NCI-H187 (cell line): ENCODE measurements at regions not wholly inside any gene's neighbourhood (a gene's known extent, or its start where the extent isn't known, plus 50 kb on each side); places are given as distances from the start of the nearest gene placed in this dataset.
"Not testable (repeated sequence)": the region's sequence is repeated elsewhere in the genome, so short reads cannot be mapped to it uniquely, and the experiment has no call there.

Experiments used
- DNase-seq, 2 experiments: peaks; one replicate each; lab custom pipeline; 2025; lab: John Stamatoyannopoulos, UW

DNA sequence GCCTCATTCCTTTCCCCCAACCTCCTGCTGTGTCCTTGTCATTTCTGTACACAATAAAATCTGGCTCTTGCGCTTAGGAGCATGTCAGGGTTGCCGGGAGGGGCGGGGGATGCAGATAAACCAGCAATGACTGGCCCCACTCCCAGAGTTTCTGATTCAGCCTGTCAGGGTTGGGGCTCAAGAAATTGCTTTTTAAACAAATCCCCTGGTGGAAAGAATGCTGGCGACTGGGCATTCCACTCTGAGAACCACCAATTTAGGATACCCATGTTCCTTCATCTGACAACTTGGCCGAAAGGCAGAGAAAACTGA, 376.4 kb downstream of the TCERG1L start:
- DNase-seq = no peak

DNA sequence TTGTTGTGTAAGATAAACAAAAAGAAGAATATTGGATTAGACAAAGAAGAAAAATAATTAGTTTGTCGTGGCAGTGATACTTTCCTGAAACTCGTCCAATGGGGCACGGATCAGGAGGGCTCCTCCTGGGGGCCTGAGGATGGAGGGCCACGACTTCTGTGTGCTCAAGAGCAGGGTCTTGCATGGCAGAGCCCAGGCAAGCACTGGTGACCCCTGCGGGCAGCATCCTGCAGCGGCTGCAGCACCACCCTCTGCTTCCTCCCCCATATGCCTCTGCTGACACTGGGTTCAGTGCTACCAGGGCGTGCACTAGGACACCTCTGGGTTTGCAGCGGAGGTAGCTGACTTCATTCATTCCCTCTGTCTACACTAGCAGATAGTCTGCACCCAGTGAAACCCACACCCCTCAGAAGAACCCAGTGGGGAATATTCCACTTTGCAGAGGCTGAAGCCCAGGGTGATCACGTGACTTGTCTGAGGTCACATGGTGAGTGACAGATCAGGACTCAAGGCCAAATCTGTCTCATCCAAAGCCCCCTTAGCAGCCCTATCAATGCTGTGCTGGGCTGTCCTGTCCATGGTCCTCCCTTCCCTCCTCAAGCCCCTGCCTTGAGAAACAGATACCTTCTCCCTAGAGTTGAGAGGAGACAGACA, 375.5 kb downstream of the TCERG1L start:
- no peak for DNase-seq

DNA sequence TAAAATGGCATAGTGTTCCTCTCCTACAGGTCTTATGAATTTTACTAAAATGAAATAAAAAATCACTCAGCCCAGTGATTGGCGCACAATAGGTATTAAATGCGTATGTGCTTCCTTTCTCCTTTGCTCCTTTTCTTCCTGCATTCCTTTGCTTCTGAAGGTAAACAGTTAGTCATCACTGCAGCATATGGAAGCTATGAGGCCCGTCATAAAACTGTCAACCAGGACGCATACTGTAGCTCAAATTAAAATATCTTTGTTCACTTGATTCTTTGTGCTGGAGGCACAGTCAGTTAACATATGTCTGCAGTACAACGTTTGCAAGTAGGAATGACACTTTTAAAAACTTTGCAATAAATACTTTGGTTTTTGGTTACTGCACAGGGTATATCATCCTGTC, 374.7 kb downstream of the TCERG1L start:
- DNase-seq = no peak

DNA sequence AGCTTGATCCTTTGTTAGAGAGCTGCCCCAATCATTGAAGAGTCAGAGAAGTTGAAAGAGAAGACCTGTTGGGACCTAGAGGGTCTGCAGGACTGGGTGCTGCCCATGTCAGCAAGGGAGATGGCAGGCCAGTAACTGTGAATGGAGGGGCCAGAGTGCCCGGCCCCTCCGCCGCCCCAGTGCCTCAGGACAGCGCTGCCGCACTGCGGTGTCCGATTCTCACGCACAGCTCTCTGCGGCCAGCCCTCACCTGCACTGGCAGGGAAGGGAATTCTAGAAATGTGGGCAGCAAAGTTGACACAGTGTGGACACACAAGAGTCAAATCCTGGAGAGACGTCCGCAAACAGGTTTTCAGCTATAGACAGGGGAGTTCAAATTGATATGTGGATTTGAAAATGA, 373.5 kb downstream of the TCERG1L start:
- DNase-seq = no peak

DNA sequence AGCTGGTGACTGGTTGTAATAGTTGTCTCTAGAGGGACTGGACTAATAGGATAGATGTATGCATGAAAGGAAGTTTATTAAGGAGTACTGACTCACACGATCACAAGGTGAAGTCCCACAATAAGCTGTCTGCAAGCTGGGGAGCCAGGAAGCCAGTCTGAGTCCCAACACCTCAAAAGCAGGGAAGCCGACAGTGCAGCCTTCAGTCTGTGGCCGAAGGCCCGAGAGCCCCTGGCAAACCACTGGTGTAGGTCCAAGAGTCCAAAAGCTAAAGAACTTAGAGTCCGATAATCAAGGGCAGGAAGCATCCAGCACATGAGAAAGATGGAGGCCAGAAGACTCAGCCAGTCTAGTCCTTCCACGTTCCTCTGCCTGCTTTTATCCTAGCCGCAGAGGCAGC, 372.6 kb downstream of the TCERG1L start:
- not testable (repeated sequence) for DNase-seq

DNA sequence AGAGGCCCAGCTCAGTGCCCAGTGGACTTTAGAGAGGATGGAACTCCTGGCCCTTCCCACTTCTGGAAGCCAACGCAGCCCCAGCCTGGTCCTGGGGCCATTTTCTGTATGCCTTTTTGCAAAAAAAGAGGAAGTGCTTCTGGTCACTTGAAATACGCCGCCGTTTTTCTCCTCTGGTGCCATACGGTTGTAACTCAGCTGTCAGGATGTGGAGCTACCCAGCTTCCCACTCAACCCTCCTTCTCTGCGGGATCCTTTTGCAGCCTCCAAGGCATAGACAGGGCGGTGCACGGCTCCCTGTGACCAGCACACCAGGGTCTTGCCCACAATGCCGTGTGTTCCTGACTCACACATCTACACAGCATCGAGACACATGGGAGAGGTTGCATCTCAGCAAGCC, 369.6 kb downstream of the TCERG1L start:
- no peak for DNase-seq

DNA sequence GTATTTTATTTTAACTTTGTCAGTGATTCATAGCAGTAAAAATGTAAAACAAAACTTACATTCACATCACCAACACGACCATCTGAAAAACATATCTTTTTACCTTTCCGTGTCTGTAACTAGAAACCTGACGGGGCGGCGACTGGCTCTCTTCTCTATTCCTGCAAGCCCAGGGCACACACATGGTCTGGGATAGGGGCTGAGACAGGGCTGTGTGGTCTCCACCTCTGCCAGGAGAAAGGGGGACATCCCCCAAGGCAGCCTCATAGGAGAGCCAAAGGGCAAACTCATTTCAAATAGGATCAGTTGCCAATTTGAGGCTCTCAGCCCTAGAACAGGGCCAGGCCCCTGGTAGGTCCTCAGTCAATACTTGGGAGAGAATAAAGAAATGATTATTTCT, 359.4 kb downstream of the TCERG1L start:
- DNase-seq = no peak

DNA sequence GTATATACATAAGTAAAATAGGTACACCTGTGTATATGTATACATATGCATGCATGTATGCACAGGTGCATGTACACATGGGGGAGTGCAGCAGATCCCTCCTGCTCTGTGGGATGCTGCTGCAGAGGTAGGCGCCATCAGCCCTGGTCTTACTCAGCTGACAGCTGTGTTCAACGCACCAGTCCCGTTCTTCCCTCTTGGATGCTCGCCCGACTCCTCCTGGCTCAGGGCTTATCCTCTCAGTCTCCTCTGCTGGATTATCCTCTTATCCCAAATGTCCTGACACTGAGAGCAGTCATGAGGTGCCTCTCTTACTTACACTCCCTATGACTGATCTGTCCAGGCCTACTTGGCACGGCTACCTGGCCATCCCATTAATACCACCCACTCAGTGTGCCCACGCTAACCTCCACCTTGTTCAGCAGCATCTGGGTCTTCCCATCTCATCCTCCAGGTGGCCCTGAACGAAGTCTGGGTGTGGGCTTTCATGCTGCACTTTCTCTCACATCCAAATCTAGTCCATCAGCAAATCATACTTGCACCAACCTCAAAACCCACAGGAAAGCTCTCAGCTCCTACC, 357.1 kb downstream of the TCERG1L start:
- DNase-seq = no peak

DNA sequence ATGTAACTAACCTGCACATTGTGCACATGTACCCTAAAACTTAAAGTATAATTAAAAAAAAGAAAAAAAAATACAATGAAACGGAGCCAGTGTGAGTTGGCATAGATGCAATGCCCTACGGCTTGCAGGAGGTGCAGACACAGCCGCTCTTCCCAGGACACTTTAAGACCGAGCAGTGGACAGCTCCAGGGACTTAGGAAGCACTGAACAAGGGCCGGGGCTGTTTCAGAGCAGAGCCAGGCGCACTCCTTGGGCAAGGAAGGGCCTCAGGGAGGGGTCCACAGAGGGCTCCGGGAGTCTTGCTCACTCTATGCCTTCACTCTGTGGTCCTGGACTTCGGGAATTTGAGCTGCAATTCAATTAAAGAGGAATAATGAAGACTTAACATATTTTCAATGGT, 355.3 kb downstream of the TCERG1L start:
- DNase-seq = no peak

DNA sequence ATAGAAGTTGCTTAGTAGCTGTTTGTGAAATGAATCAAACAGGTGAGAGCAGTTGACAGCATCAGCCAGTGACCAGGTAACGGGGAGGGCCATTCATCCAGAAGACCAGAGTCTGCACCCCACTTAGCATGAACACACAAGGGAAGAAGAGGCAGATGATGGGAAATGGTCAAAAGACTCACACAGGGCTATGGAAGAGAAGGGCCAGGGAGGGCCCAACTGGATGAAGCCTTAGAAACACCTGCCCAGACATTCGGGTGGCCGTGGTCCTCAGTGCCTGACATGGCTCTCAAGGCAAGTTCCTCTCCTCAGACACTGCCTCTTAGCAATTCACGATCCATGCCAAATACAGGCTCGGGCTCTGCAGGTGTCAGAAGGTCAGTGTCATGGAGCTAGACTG, 354.1 kb downstream of the TCERG1L start:
- no peak for DNase-seq

DNA sequence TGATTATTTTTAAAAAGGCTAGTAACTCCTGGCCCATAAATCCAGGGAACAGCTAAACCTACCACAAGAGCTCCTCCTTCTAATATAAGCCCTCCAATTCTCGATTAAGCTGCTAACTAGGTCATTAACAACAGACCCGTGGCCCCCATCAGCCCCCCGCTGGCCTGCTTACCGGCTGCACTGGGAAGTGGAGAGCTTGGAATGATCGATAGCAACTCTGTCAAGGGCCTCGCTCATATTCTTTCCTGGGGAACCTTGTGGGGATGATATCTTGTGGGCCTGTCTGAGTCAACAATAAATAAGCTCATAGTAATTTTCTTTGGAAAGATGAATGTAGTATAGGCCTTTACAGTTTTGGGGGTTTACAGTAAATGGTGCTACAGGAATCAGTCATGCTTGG, 353.5 kb downstream of the TCERG1L start:
- DNase-seq = no peak

DNA sequence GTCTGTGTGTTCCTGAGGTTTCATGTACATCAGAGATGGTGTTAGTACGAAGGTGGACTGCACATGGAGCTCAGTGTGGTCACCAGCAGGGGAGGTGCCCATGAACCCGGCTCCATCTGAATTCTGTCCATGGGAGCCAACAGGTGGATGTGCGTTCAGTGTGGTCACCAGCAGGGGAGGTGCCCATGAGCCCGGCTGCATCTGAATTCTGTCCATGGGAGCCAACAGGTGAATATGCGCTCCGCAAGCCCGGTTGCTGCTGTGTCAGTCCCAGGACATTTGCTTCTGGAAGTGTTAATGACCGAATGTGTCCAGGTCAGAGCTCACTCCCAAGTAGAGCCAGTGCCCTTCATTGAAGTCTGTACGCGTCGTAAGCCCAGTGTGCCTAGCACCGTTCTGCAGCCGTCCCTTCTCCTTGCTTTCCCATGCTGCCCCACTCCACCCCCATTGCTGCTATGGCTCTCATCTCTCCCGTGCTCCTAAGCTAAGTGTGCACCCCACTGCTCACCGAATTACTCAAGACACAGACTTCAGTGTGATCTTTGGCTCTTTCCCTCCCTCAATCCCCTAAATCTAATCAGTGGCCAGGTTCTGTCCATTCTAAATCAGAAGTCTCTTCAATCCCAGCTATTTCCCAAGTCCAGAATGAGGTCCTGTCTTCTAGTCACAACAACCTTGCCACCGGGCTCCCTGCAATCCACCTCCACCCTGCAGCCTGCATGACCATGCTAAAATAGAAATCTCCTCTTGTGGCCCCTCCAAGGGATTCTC, 352.4 kb downstream of the TCERG1L start:
- DNase-seq = no peak

DNA sequence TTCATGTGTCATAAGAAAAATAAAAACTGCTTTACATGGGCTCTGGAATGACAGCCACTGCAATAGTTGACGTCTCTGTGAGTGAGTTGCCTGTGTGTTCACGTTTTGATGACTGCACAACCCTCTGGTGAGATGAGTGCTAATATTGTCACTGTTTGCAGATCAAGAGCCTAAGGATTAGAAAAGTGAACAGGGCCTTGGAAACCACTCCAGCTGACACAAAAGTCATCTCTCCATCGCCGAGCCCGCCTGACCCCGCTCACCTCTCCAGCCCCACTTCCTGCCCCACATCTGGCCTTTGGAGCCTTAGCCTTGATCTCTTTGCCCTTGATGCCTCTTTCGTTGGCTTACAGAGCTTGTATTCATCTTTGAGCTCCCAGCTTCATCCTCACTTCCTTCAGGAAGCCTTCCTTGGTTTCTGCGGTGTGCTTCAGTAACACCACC, 351.7 kb downstream of the TCERG1L start:
- DNase-seq = no peak

DNA sequence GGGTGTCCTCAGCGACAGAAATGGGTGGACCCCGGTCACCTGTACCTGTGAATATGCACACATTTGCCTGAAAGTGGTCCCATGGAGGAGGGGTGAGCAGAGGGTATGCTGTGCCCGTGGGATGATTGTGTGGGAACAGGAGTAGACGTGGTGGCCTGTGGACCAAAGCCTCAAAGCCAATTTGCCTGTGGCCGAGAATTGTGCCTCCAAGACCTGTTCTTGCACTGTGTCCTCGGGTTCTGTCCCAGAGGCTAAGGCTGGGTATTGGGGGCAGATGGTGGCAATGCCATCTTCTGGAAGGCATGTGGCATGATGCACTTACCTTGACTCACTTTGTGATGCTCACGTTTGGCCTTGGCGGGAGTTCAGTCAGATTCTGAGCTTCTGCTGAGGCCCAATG, 351.0 kb downstream of the TCERG1L start:
- no peak for DNase-seq

DNA sequence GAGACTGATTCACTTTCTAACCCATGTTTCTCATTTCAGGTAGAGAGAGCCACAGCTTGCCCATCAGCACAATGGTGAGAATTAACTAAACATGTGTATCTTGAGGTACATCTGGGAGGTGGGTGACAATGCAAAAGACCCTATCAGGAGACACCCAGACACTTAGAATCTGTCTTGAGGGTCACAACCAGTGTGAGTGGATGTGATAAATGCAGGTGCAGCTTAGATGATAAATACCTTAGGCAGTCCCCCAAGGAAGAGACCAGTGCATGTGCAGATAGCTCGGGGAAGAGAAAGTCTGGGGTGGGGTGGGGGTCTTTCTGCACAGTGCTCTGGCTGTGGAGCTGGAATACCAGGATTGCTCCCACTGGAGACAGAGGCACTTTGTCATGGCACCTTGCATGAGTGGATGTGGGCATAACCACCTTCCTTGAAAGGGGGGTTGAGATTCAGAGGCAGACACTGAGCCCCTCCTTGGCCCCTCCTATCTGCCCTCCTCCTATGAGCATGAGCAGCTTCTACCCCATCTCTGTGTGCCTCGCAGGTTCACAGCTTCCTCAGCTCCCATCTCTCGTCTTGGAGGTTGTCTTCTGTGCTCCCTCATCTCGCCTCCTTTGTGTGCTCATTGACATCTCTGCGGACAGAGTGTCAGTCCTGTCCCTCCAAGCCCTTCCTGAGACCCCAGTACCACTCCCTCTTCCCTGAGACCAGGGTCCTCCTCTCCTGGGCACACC, 349.8 kb downstream of the TCERG1L start:
- DNase-seq = no peak

DNA sequence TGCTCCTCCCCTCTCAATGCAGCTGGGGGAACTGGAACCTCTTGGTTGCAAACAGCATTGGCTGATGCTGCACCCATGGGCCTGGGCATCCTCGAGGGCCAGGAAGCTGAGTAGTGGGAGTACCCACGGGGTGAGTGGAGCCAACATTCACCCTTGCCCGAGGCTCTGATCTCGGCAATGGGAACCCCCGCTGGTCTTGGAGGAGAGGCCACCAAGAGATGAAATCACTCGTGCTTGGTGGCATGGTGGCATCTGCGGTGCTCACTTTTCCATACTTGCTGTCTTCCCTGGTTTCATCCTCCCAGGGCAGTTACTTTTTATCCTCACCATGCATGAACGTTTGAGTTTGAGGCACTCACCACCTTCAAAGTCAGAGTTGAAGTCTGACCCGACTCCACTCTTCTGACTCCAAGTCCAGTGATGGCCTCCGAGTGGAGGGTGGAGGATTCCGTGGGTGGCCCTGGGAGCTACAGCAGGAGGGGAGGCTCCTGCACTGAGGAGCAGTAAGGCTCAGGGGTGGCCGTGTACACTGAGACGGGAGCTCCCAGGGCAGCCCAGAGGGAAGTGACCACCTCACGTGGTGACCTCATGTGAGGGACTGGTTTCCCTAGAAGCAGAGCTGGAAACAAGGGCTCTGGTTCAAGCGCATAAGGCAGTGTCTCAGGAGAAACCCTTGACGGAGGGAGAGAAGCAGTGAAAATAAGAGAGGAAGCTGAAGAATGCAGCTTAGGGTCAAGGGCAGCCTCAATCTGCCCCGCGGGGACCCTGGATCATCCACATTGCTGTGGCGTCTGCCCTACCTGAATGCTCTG, 349.1 kb downstream of the TCERG1L start:
- no peak for DNase-seq

DNA sequence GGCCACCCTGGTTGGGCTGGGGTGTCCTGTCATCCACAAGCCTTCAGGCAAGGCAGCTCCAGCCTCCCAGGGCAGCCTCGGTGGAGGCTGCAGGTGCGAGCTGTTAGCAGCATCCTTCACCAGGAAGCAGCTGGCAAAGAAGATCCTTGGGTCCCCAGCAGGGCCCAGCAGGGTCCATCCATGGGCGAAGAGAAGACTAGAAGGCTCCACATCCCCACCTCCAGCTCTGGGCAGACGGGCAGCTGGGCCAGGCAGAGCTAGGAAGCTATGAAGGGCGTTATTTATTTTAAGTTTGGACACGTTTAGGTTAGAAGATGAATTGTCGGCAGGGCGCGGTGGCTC, 348.5 kb downstream of the TCERG1L start:
- DNase-seq = no peak

DNA sequence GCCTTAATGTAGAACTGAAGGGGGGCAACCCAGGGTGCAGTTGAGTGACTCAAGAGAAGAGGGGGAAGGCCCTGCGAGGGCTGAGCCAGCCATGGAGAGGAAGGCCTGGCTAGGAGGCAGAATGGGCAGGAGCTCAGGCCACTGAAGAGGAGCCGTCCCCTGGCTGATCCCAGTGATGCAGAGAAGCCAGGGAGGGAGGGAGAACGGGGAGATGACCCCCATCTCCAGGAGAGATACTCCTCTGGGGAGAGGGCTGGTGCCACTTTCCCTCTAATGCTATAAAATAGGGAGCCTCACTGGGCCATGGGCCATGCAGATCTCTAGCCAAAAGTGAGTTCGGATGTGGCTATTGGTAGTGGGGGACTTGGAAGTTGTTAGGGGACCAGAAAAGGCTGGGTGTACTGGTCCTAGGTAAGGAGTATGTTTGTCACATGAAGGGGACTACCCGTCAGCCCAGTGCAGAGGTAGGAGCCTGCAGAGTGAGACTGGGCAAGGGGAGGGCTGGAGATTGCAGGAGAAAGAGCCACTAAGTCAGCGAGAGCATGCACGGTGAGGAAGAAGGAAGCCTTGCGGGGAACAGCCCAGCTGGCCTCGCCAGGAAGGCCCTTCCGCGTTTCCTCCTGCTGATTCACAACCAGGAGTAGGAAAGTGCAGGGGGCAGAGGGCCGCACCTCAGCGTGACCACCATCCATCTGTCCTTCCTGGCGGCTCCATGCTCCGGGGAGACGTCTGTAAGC, 347.6 kb downstream of the TCERG1L start:
- no peak for DNase-seq

DNA sequence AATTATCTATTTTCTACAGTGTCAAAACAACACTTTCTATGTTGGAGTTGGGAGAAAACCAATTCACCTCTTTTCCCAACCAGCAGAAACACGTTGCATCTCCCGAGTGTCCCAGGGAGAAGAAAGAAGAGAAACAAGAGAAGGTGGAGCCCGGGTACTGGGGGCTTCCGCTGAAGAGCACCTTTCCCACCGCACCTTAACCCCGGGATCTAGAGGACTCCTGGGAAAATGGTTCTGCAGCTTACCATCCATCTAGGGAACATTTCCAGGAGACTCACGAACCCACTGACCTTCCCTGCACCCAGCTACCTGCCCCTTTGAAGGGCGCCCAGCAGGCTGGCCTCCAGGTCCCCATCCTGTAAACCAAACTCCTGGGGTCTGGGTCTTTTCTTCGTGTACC, 346.8 kb downstream of the TCERG1L start:
- no peak for DNase-seq

DNA sequence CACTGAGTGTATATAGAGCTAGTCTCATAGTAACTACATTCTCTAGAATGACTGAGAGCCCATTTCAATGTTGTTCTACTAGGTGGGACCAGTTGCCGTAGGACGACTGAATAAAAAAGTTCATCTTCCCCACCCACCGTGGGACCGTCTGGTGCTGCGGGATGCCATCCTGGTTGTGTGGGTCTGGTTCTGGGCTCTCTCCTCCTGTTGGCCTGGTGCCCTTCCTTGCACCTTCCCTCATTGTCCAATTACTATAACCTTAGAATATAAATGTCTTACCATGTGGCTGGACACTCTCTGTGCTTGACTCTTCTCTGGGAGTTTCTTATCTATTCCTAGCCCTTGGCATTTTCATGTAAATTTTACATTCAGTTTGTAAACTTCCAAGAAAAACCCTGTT, 344.4 kb downstream of the TCERG1L start:
- no peak for DNase-seq

DNA sequence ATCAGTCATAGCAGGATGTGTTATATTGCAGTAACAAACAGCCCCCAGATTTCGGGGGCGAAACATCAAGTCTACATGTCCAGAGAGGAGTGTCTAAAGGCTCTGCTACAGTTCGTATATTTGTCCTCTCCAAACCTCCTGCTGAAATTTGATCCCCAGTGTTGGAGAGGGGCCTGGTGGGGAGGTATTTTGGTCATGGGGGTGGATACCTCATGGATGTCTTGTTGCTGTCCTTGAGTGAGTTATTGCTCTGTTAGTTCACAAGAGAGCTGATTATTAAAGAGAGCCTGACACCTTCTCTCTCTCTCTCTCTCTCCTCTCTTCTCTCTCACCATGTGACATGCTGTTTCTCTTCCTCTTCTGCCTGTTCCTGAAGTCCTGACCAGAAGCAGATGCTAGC, 343.7 kb downstream of the TCERG1L start:
- no peak for DNase-seq

DNA sequence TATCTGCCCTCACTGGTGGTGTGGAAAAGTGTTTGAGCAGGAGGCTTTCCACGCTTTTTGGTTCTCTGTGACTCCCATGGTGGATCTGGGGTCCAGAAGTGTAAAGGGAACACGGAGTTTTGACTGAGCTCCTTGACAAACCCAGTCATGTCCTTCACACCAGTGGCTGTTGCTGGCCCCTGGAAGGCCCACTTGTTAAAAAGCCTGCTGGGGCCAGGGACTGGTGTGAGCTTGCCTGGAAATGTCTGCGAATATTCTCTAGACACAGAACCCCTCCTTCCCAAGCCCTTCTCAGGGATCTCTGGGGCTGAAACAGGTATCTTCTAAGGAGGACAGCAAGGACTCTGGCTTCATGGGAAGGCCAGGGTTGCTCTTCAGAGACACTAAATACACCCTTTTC, 343.0 kb downstream of the TCERG1L start:
- peak in 1 of 2 experiments; percentile 30 for DNase-seq
